Gastrocnemius medialis (tissue), 4 donors: ENCODE measurements at regions not wholly inside any gene's neighbourhood (a gene's known extent, or its start where the extent isn't known, plus 50 kb on each side); places are given as distances from the start of the nearest gene placed in this dataset.

Experiments used
- ATAC-seq, 2 donors: fragments of 150-250 bp; one replicate each; pipeline ENCODE4 v1.9.1; 2016
- DNase-seq, 2 donors: peaks; one replicate each; pipeline ENCODE4 v3.0.0-alpha.2; 2019
- H3K27ac ChIP-seq, 4 donors: fragments of 200-600 bp; sonication (generic); 1 replicate in 1 of 4; 2 replicates in 3 of 4; pipeline ENCODE4 v1.5.1; 2016 to 2018; ENCODE audit warnings: mild to moderate bottlenecking in 2 of 4, moderate library complexity in 1 of 4
- H3K27me3 ChIP-seq, 3 donors: fragments of 200-600 bp; sonication (generic) in 2 of 3; 1 replicate in 1 of 3; 2 replicates in 2 of 3; pipeline versions ENCODE4 v1.5.1 to v1.6.0; 2016 to 2019; ENCODE audit warnings: mild to moderate bottlenecking in 1 of 3, moderate library complexity in 1 of 3
- H3K36me3 ChIP-seq, 2 donors: fragments of 200-600 bp; sonication (generic) in 1 of 2; one replicate each; pipeline ENCODE4 v1.5.1; 2017 to 2018
- H3K4me1 ChIP-seq, 2 donors: fragments of 200-600 bp; sonication (generic) in 1 of 2; one replicate each; pipeline ENCODE4 v1.5.1; 2016 to 2017; ENCODE audit warnings: mild to moderate bottlenecking in 2 of 2
- H3K4me3 ChIP-seq, 4 donors: fragments of 200-600 bp; sonication (generic) in 3 of 4; 1 replicate in 1 of 4; 2 replicates in 3 of 4; pipeline ENCODE4 v1.5.1; 2016 to 2019; ENCODE audit warnings: mild to moderate bottlenecking in 2 of 4
- H3K9me3 ChIP-seq, 3 donors: fragments of 200-600 bp; sonication (generic) in 2 of 3; 1 replicate in 1 of 3; 2 replicates in 2 of 3; pipeline ENCODE4 v1.5.1; 2016 to 2019
- CTCF ChIP-seq, 5 experiments: fragments of 450-650 bp in 3 of 5; fragments of 200-600 bp in 2 of 5; sonication (generic) in 2 of 5; IDR thresholded peaks in 4 of 5; conservative IDR thresholded peaks in 1 of 5; 1 replicate in 4 of 5; 2 replicates in 1 of 5; pipeline ENCODE4 v1.5.1; 2016 to 2019; ENCODE audit warnings: antibody characterized with exemption in 5 of 5, mild to moderate bottlenecking in 3 of 5, moderate library complexity in 3 of 5
- POLR2A ChIP-seq, 2 donors: fragments of 450-650 bp; IDR thresholded peaks; one replicate each; pipeline ENCODE4 v1.6.1; 2017; ENCODE audit warnings: antibody characterized with exemption in 2 of 2, mild to moderate bottlenecking in 2 of 2, moderate library complexity in 2 of 2
- in situ Hi-C, 4 donors: fragments of 200-750 bp; cut with MboI; loops; one replicate each; pipeline versions ENCODE4 v1.15.0 to v1.8.0; 2017; ENCODE audit warnings: low sequenced_read_pairs in 4 of 4
- intact Hi-C: fragments of 100-400 bp; cut with DNase I; formaldehyde crosslinking; loops from one replicate; pipeline ENCODE4 v1.15.1; 2023; ENCODE audit warnings: low total_unique reads

- TF ChIP-seq POLR2A (IDR thresholded peaks at IDR 0.05) (no peak), CTCF (IDR thresholded peaks at IDR 0.05 in 4 of 5, conservative IDR thresholded peaks at IDR 0.05 in 1 of 5) (no peak)
- peaks cover 7 to 26% (median 20%) of the 10 kb centered on the region in 3 donors for H3K27me3 ChIP-seq
Measured at GRCh38 chr18:76654577-76654976, 159.5 kb upstream of the ZNF516 start.

GRCh38 chr18:76647322-76647721, 152.3 kb upstream of the ZNF516 start:
- Histone ChIP-seq H3K4me1 (no peaks in the 10 kb centered on the region), H3K27me3 (peaks cover 0 to 3% (median 0%) of the 10 kb centered on the region in 3 donors), H3K4me3 (no peak overlapping the region), H3K27ac (no peak overlapping the region), H3K9me3 (no peaks in the 10 kb centered on the region), H3K36me3 (no peaks in the 10 kb centered on the region)
- DNase-seq (no peak), ATAC-seq (no peak)
- TF ChIP-seq POLR2A (IDR thresholded peaks at IDR 0.05) (no peak), CTCF (IDR thresholded peaks at IDR 0.05 in 4 of 5, conservative IDR thresholded peaks at IDR 0.05 in 1 of 5) (no peak)
- intact Hi-C loops = no loop called here
- in situ Hi-C loops = no loop called here

More at GRCh38 chr18:76654577-76654976, 159.5 kb upstream of the ZNF516 start:
- in situ Hi-C loops = no loop called here
- no peaks in the 10 kb centered on the region for H3K4me1 ChIP-seq
- no peaks in the 10 kb centered on the region for H3K9me3 ChIP-seq
- H3K36me3 ChIP-seq = no peaks in the 10 kb centered on the region
- no peak overlapping the region for H3K4me3 ChIP-seq
- intact Hi-C loops = no loop called here
- DNase-seq = no peak
- ATAC-seq = no peak
- H3K27ac ChIP-seq = no peak overlapping the region

- Histone ChIP-seq H3K27me3 (no peaks in the 10 kb centered on the region), H3K36me3 (no peaks in the 10 kb centered on the region), H3K9me3 (no peaks in the 10 kb centered on the region), H3K4me3 (no peak overlapping the region), H3K27ac (no peak overlapping the region), H3K4me1 (no peaks in the 10 kb centered on the region)
- in situ Hi-C loops = no loop called here
- intact Hi-C loops = no loop called here
- no peak for ATAC-seq
- DNase-seq = no peak
- no peak for TF ChIP-seq CTCF (IDR thresholded peaks at IDR 0.05 in 4 of 5, conservative IDR thresholded peaks at IDR 0.05 in 1 of 5)
- TF ChIP-seq POLR2A (IDR thresholded peaks at IDR 0.05) = no peak
Measured at GRCh38 chr18:76644580-76644979, 149.5 kb upstream of the ZNF516 start.

- H3K4me3 ChIP-seq = no peak overlapping the region
- intact Hi-C loops (no loop called here), in situ Hi-C loops (no loop called here)
- TF ChIP-seq CTCF (IDR thresholded peaks at IDR 0.05 in 4 of 5, conservative IDR thresholded peaks at IDR 0.05 in 1 of 5) (no peak), POLR2A (IDR thresholded peaks at IDR 0.05) (no peak)
- DNase-seq (no peak), ATAC-seq (no peak)
- H3K27me3 ChIP-seq = no peaks in the 10 kb centered on the region
- no peaks in the 10 kb centered on the region for H3K4me1 ChIP-seq
- H3K27ac ChIP-seq = no peak overlapping the region
- no peaks in the 10 kb centered on the region for H3K9me3 ChIP-seq
- no peaks in the 10 kb centered on the region for H3K36me3 ChIP-seq
Measured at GRCh38 chr18:76643996-76644395, 149.0 kb upstream of the ZNF516 start.

GRCh38 chr18:76643199-76643598, 148.2 kb upstream of the ZNF516 start:
- Histone ChIP-seq H3K9me3 (no peaks in the 10 kb centered on the region), H3K27ac (no peak overlapping the region), H3K27me3 (no peaks in the 10 kb centered on the region), H3K36me3 (no peaks in the 10 kb centered on the region), H3K4me1 (no peaks in the 10 kb centered on the region), H3K4me3 (no peak overlapping the region)
- TF ChIP-seq CTCF (IDR thresholded peaks at IDR 0.05 in 4 of 5, conservative IDR thresholded peaks at IDR 0.05 in 1 of 5) (no peak), POLR2A (IDR thresholded peaks at IDR 0.05) (no peak)
- ATAC-seq (no peak), DNase-seq (no peak)
- in situ Hi-C loops (no loop called here), intact Hi-C loops (no loop called here)
